ENCODE measurements at regions not wholly inside any gene's neighbourhood (a gene's known extent, or its start where the extent isn't known, plus 50 kb on each side); places are given as distances from the start of the nearest gene placed in this dataset.

GRCh38 chr9:1879501-1879900 is 135.6 kb upstream of the SMARCA2 start:
- Histone ChIP-seq H3K9ac (ENCODE audit: low read depth in 2 of 2, low read length in 2 of 2) (no peak overlapping the region), H3K36me3 (no peaks in the 10 kb centered on the region), H3K27me3 (no peaks in the 10 kb centered on the region), H3K4me1 (no peaks in the 10 kb centered on the region), H3K27ac (no peak overlapping the region), H3K4me3 (no peak overlapping the region), H3K9me3 (no peaks in the 10 kb centered on the region)
- TF ChIP-seq, protein P1, sequence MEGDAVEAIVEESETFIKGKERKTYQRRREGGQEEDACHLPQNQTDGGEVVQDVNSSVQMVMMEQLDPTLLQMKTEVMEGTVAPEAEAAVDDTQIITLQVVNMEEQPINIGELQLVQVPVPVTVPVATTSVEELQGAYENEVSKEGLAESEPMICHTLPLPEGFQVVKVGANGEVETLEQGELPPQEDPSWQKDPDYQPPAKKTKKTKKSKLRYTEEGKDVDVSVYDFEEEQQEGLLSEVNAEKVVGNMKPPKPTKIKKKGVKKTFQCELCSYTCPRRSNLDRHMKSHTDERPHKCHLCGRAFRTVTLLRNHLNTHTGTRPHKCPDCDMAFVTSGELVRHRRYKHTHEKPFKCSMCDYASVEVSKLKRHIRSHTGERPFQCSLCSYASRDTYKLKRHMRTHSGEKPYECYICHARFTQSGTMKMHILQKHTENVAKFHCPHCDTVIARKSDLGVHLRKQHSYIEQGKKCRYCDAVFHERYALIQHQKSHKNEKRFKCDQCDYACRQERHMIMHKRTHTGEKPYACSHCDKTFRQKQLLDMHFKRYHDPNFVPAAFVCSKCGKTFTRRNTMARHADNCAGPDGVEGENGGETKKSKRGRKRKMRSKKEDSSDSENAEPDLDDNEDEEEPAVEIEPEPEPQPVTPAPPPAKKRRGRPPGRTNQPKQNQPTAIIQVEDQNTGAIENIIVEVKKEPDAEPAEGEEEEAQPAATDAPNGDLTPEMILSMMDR (IDR thresholded peaks at IDR 0.05), result no peak
- intact Hi-C loops (cut with DNase I), result no loop called here
- no peak for DNase-seq

GRCh38 chr9:1880038-1880565 is 135.0 kb upstream of the SMARCA2 start:
- intact Hi-C loops (cut with DNase I), result no loop called here
- Histone ChIP-seq H3K27ac (no peak overlapping the region), H3K4me3 (no peak overlapping the region), H3K9me3 (no peaks in the 10 kb centered on the region), H3K27me3 (no peaks in the 10 kb centered on the region), H3K36me3 (no peaks in the 10 kb centered on the region), H3K9ac (ENCODE audit: low read depth in 2 of 2, low read length in 2 of 2) (no peak overlapping the region), H3K4me1 (no peaks in the 10 kb centered on the region)
- no peak for DNase-seq
- TF ChIP-seq, protein P1 (IDR thresholded peaks at IDR 0.05), result no peak

GRCh38 chr9:1881708-1882295 is 133.3 kb upstream of the SMARCA2 start:
- TF ChIP-seq, protein P1 (IDR thresholded peaks at IDR 0.05), result no peak
- no peak overlapping the region for H3K9ac ChIP-seq (ENCODE audit: low read depth in 2 of 2, low read length in 2 of 2)

GRCh38 chr9:1882711-1883403 is 132.3 kb upstream of the SMARCA2 start:
- no peak overlapping the region for H3K27ac ChIP-seq
- no peaks in the 10 kb centered on the region for H3K9me3 ChIP-seq
- DNase-seq, result no peak
- H3K4me3 ChIP-seq, result no peak overlapping the region
- intact Hi-C loops (cut with DNase I), result no loop called here
- no peaks in the 10 kb centered on the region for H3K36me3 ChIP-seq
- TF ChIP-seq, protein P1 (IDR thresholded peaks at IDR 0.05), result no peak
- no peak overlapping the region for H3K9ac ChIP-seq (ENCODE audit: low read depth in 2 of 2, low read length in 2 of 2)
- H3K27me3 ChIP-seq, result no peaks in the 10 kb centered on the region
- H3K4me1 ChIP-seq, result no peaks in the 10 kb centered on the region

More at GRCh38 chr9:1881708-1882295, 133.3 kb upstream of the SMARCA2 start:
- Histone ChIP-seq H3K4me1 (no peaks in the 10 kb centered on the region), H3K36me3 (no peaks in the 10 kb centered on the region), H3K27ac (no peak overlapping the region), H3K4me3 (no peak overlapping the region), H3K9me3 (no peaks in the 10 kb centered on the region), H3K27me3 (no peaks in the 10 kb centered on the region)
- intact Hi-C loops (cut with DNase I), result no loop called here
- DNase-seq, result no peak

DNA sequence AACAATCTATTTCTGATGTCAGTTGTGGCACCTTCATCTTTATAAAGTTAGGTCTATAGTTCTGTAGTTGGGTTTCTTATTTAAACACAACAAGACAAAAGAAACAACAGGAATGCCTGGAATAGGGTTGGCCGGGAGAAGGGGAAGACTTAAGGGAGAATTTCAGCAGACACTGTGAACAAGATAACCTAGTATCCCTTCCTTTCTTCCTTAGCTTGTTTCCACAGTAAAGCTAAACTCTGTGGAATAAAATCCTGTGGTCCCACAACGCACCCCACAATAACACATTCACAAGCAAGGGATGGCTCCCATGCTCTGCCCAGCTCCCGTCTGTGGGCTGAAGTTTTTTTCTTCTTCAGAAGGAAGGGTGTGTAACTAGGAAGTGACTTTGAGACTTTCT is 124.9 kb upstream of the SMARCA2 start:
- intact Hi-C loops (cut with DNase I), result no loop called here
- Histone ChIP-seq H3K27ac (no peak overlapping the region), H3K27me3 (no peaks in the 10 kb centered on the region), H3K4me3 (no peak overlapping the region), H3K9ac (ENCODE audit: low read depth in 2 of 2, low read length in 2 of 2) (no peak overlapping the region), H3K36me3 (no peaks in the 10 kb centered on the region), H3K4me1 (no peaks in the 10 kb centered on the region), H3K9me3 (no peaks in the 10 kb centered on the region)
- no peak for DNase-seq
- TF ChIP-seq, protein P1 (IDR thresholded peaks at IDR 0.05), result no peak

Measured in colonic mucosa (tissue), 4 donors.